ENCODE measurements at regions not wholly inside any gene's neighbourhood (a gene's known extent, or its start where the extent isn't known, plus 50 kb on each side); places are given as distances from the start of the nearest gene placed in this dataset.
"Not testable (repeated sequence)": the region's sequence is repeated elsewhere in the genome, so short reads cannot be mapped to it uniquely, and the experiment has no call there.

- DNase-seq (ENCODE audit: low spot score), result no peak
These were observed 702.7 kb downstream of the EPHA7 start for GRCh38 chr6:92716638-92717037.

GRCh38 chr6:92715991-92716390 is 703.4 kb downstream of the EPHA7 start:
- DNase-seq (ENCODE audit: low spot score), result no peak

GRCh38 chr6:92714346-92714745 is 705.0 kb downstream of the EPHA7 start:
- DNase-seq (ENCODE audit: low spot score), result no peak

- DNase-seq (ENCODE audit: low spot score), result no peak
These were observed 709.3 kb downstream of the EPHA7 start for GRCh38 chr6:92710048-92710447.

GRCh38 chr6:92708945-92709344 is 710.4 kb downstream of the EPHA7 start:
- no peak for DNase-seq (ENCODE audit: low spot score)

- DNase-seq (ENCODE audit: low spot score), result no peak
These were observed 711.1 kb downstream of the EPHA7 start for GRCh38 chr6:92708270-92708669.

GRCh38 chr6:92706976-92707375 is 712.4 kb downstream of the EPHA7 start:
- DNase-seq (ENCODE audit: low spot score), result no peak

GRCh38 chr6:92701425-92702096 is 717.8 kb downstream of the EPHA7 start:
- no peak for DNase-seq (ENCODE audit: low spot score)

- no peak for DNase-seq (ENCODE audit: low spot score)
These were observed 718.9 kb downstream of the EPHA7 start for GRCh38 chr6:92700411-92700810.

- DNase-seq (ENCODE audit: low spot score), result no peak
These were observed 728.3 kb downstream of the EPHA7 start for GRCh38 chr6:92690997-92691599.

GRCh38 chr6:92688342-92688741 is 731.0 kb downstream of the EPHA7 start:
- DNase-seq (ENCODE audit: low spot score), result no peak

- no peak for DNase-seq (ENCODE audit: low spot score)
These were observed 732.1 kb downstream of the EPHA7 start for GRCh38 chr6:92687278-92687677.

GRCh38 chr6:92684386-92684785 is 735.0 kb downstream of the EPHA7 start:
- no peak for DNase-seq (ENCODE audit: low spot score)

- DNase-seq (ENCODE audit: low spot score), result no peak
These were observed 735.6 kb downstream of the EPHA7 start for GRCh38 chr6:92683748-92684147.

GRCh38 chr6:92682516-92683398 is 736.6 kb downstream of the EPHA7 start:
- DNase-seq (ENCODE audit: low spot score), result no peak

- no peak for DNase-seq (ENCODE audit: low spot score)
These were observed 738.0 kb downstream of the EPHA7 start for GRCh38 chr6:92681401-92681800.

GRCh38 chr6:92671462-92671861 is 747.9 kb downstream of the EPHA7 start:
- DNase-seq (ENCODE audit: low spot score), result not testable (repeated sequence)

GRCh38 chr6:92667843-92668242 is 751.5 kb downstream of the EPHA7 start:
- no peak for DNase-seq (ENCODE audit: low spot score)

GRCh38 chr6:92648364-92649086 is 770.8 kb downstream of the EPHA7 start:
- DNase-seq (ENCODE audit: low spot score), result no peak

GRCh38 chr6:92647630-92648029 is 771.7 kb downstream of the EPHA7 start:
- no peak for DNase-seq (ENCODE audit: low spot score)

GRCh38 chr6:92644104-92644791 is 775.1 kb downstream of the EPHA7 start:
- peak; percentile 59 for DNase-seq (ENCODE audit: low spot score)

Data from HuH-7 (cell line).